Glutamatergic neuron (in vitro differentiated cells): ENCODE measurements at regions not wholly inside any gene's neighbourhood (a gene's known extent, or its start where the extent isn't known, plus 50 kb on each side); places are given as distances from the start of the nearest gene placed in this dataset.

Source experiments
- DNase-seq: peaks from one replicate; pipeline ENCODE4 v3.0.0; 2022
- H3K27ac Mint-ChIP-seq: one replicate; pipeline ENCODE4 v1.8.0; 2020; ENCODE audit warnings: mild to moderate bottlenecking, mixed read lengths, inconsistent platforms; ENCODE audit not compliant: unreplicated experiment
- H3K27me3 Mint-ChIP-seq: one replicate; pipeline ENCODE4 v1.8.0; 2020; ENCODE audit warnings: mild to moderate bottlenecking, moderate library complexity, mixed read lengths, inconsistent platforms; ENCODE audit not compliant: unreplicated experiment
- H3K36me3 Mint-ChIP-seq: one replicate; pipeline ENCODE4 v1.8.0; 2020; ENCODE audit warnings: mild to moderate bottlenecking, mixed read lengths, inconsistent platforms; ENCODE audit not compliant: unreplicated experiment
- H3K4me1 Mint-ChIP-seq: one replicate; pipeline ENCODE4 v1.8.0; 2020; ENCODE audit warnings: mild to moderate bottlenecking, low read depth, mixed read lengths, inconsistent platforms; ENCODE audit not compliant: unreplicated experiment
- H3K4me3 Mint-ChIP-seq: one replicate; pipeline ENCODE4 v1.8.0; 2020; ENCODE audit warnings: mild to moderate bottlenecking, mixed read lengths, inconsistent platforms; ENCODE audit not compliant: unreplicated experiment
- H3K9me3 Mint-ChIP-seq: one replicate; pipeline ENCODE4 v1.8.0; 2020; ENCODE audit warnings: mild to moderate bottlenecking, moderate library complexity, mixed read lengths, inconsistent platforms; ENCODE audit not compliant: unreplicated experiment
- CTCF ChIP-seq: fragments of 200-600 bp; sonication (generic); IDR thresholded peaks from one replicate; pipeline ENCODE4 v1.5.0; 2021; ENCODE audit not compliant: partially characterized antibody, unreplicated experiment

DNA sequence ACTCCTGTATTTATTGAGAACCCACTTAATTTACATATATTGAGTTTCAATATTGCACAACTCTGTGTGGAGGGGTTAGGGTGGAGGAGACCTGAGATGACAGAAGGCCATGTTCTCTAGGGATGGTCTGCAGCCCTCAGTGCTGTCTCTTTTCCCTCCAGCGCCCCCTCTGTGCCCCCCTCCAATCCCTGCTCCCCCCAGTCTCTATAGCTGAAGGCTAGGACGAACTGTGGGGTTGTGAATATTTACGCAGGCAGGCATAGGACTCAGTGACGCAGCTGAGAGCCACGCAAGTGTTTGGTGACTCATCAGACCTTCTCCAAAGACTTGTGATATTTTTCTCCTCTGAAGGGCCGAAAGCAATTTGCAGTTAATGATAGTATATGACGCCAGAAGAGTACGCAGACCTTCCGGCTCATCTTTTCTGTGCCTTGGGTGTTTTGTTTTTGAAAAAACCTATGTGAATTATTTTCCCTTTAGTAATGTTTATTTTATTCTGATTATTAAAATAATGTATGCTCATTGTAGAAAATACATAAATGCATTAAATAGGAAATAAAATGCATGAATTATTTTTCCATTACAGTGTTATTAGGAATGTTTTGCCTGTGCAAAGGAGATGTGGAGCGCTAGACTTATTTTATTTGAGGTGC, 85.3 kb downstream of the SLC25A47 start:
- peak overlapping the region; percentile 68 for H3K27ac Mint-ChIP-seq
- H3K4me1 Mint-ChIP-seq, result peaks cover 53% of the 10 kb centered on the region
- peak overlapping the region; percentile 30 for H3K4me3 Mint-ChIP-seq
- H3K36me3 Mint-ChIP-seq, result no peaks in the 10 kb centered on the region
- no peak for DNase-seq
- H3K27me3 Mint-ChIP-seq, result peaks cover 3% of the 10 kb centered on the region
- TF ChIP-seq CTCF, result no peak
- H3K9me3 Mint-ChIP-seq, result peaks cover 5% of the 10 kb centered on the region

DNA sequence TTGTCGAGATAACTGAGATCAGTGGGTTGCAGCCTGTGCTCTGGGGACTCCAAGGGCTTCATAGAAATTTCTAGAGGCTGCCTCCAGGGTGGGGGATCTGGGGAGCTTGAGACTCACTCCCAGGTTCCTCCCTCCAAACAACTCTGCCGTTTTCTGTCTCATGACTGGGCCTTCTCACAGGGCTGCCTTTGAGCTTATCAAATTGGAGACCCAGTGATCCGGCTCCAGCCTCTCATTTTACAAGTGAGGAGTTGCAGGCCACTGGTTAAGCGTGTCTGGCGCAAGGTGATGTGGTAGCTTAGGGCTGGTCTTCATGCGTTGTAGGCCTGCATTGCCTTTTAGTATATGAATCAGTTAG, 85.8 kb downstream of the SLC25A47 start:
- TF ChIP-seq CTCF, result no peak
- Mint-ChIP-seq H3K9me3 (peaks cover 5% of the 10 kb centered on the region), H3K36me3 (no peaks in the 10 kb centered on the region), H3K27ac (no peak overlapping the region), H3K4me1 (peaks cover 49% of the 10 kb centered on the region), H3K27me3 (peaks cover 3% of the 10 kb centered on the region), H3K4me3 (no peak overlapping the region)
- DNase-seq, result no peak

GRCh38 chr14:100409651-100410050, 86.5 kb downstream of the SLC25A47 start:
- H3K27ac Mint-ChIP-seq, result no peak overlapping the region
- DNase-seq, result no peak
- peak overlapping the region; percentile 9 for H3K4me3 Mint-ChIP-seq
- TF ChIP-seq CTCF, result no peak
- no peaks in the 10 kb centered on the region for H3K36me3 Mint-ChIP-seq
- H3K4me1 Mint-ChIP-seq, result peaks cover 46% of the 10 kb centered on the region
- H3K9me3 Mint-ChIP-seq, result peaks cover 5% of the 10 kb centered on the region
- peaks cover 3% of the 10 kb centered on the region for H3K27me3 Mint-ChIP-seq

DNA sequence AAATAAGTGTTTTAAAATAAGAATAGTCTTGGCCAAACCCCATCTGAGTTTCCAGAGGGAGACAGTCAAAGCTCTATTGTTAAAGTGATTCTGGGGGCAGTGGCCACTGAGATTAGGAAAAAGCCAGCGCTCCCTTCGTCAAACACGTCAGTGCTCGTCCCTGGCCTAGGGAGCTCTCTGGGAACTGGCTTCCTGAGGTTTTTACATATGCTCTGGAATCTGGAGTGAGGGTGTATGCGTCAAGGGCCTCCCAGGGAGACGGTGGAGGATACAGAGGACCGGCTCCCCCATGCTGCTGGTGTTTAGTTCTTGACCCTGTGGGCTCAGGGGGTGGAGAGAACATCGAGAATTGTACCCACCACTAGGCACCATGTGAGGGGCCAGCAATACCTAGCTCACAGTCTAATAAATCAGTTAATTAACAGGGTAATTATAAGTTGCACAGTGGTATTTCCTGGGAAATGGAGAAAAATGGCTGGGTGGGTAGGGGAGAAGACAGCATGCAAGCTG, 87.0 kb downstream of the SLC25A47 start:
- Mint-ChIP-seq H3K27ac (no peak overlapping the region), H3K4me1 (peaks cover 44% of the 10 kb centered on the region), H3K4me3 (peak overlapping the region; percentile 9), H3K36me3 (no peaks in the 10 kb centered on the region), H3K9me3 (peaks cover 5% of the 10 kb centered on the region), H3K27me3 (peaks cover 3% of the 10 kb centered on the region)
- DNase-seq, result no peak
- TF ChIP-seq CTCF, result no peak

- peaks cover 24% of the 10 kb centered on the region for H3K4me1 Mint-ChIP-seq
- DNase-seq, result no peak
- no peak overlapping the region for H3K27ac Mint-ChIP-seq
- H3K27me3 Mint-ChIP-seq, result no peaks in the 10 kb centered on the region
- no peak for TF ChIP-seq CTCF
- H3K4me3 Mint-ChIP-seq, result no peak overlapping the region
- H3K9me3 Mint-ChIP-seq, result peaks cover 2% of the 10 kb centered on the region
- H3K36me3 Mint-ChIP-seq, result no peaks in the 10 kb centered on the region
Measured at GRCh38 chr14:100413699-100414098, 90.6 kb downstream of the SLC25A47 start.
